GM18873 (cell line): ENCODE measurements at regions not wholly inside any gene's neighbourhood (a gene's known extent, or its start where the extent isn't known, plus 50 kb on each side); places are given as distances from the start of the nearest gene placed in this dataset.

Experiments
- ATAC-seq: cut with Tn5 transposase; IDR thresholded peaks from one replicate; pipeline ENCODE4 v1.9.1; 2021; ENCODE audit warnings: mild to moderate bottlenecking, moderate library complexity, moderate number of reproducible peaks; ENCODE audit not compliant: unreplicated experiment, low FRiP score

GRCh38 chr3:118818386-118818785, 216.3 kb downstream of the IGSF11 start:
- ATAC-seq: no peak

GRCh38 chr3:118823626-118824025, 211.0 kb downstream of the IGSF11 start:
- no peak for ATAC-seq

- ATAC-seq: no peak
Measured at GRCh38 chr3:118827446-118827845, 207.2 kb downstream of the IGSF11 start.

GRCh38 chr3:118828351-118828750, 206.3 kb downstream of the IGSF11 start:
- ATAC-seq: no peak

- ATAC-seq: no peak
Measured at GRCh38 chr3:118833075-118833474, 201.6 kb downstream of the IGSF11 start.

- ATAC-seq: no peak
Measured at GRCh38 chr3:118838871-118839270, 195.8 kb downstream of the IGSF11 start.

GRCh38 chr3:118842147-118842863, 192.3 kb downstream of the IGSF11 start:
- no peak for ATAC-seq

GRCh38 chr3:118846176-118846575, 188.5 kb downstream of the IGSF11 start:
- no peak for ATAC-seq
